Erythroblast (primary cell): ENCODE measurements at regions not wholly inside any gene's neighbourhood (a gene's known extent, or its start where the extent isn't known, plus 50 kb on each side); places are given as distances from the start of the nearest gene placed in this dataset.

Experiments used
- GATA1 ChIP-seq: IDR thresholded peaks from 2 replicates; pipeline ENCODE4 v1.6.1; 2011; ENCODE audit warnings: low read depth, mild to moderate bottlenecking, control low read depth, low read length, moderate library complexity
- POLR2A ChIP-seq: IDR thresholded peaks from 2 replicates; pipeline ENCODE4 v1.6.1; 2011; ENCODE audit warnings: mild to moderate bottlenecking, low read length

GRCh38 chr3:69642606-69643005, 96.7 kb upstream of the MITF start:
- TF ChIP-seq POLR2A (no peak), GATA1 (no peak)
